ENCODE measurements at regions not wholly inside any gene's neighbourhood (a gene's known extent, or its start where the extent isn't known, plus 50 kb on each side); places are given as distances from the start of the nearest gene placed in this dataset.

GRCh38 chr5:110075656-110076055 is 385.9 kb downstream of the MAN2A1 start:
- DNase-seq (ENCODE audit: low spot score): no peak

DNA sequence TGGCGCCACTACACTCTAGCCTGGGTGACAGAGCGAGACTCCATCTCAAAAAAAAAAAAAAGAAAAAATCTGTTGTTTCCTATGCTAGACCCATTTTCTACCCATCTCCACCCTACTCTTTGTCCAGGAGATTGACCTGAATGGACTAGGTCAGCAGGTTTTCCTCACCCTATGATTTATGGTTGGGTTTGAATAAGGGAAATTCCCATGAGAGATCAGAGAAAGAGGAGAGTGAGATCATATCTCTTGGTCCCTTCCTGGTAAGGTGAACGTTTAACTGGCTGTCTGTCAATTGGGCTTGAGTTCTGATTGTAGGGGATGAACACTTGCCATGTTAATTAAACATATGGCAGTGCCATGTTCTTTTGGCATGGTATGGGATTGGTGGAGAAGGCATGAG is 387.4 kb downstream of the MAN2A1 start:
- DNase-seq (ENCODE audit: low spot score): no peak

DNA sequence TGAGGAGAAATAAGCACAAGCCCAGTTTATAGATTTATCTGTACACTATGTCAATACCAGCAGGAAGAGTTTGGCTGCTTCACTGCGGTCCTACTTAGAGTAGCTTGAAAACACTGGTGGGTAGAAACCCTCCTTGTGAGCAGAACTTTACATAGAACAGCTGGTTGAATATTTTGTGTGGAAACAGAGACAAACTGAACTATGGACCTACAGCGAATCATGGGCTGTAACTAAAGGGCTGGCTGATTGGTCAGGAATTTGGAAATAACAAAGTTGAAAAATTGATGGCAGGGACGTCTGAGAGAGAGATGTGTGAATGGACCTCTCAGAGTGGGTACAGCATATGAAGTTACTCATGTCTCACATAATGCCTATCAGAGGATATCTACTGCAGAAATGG is 392.5 kb downstream of the MAN2A1 start:
- no peak for DNase-seq (ENCODE audit: low spot score)

DNA sequence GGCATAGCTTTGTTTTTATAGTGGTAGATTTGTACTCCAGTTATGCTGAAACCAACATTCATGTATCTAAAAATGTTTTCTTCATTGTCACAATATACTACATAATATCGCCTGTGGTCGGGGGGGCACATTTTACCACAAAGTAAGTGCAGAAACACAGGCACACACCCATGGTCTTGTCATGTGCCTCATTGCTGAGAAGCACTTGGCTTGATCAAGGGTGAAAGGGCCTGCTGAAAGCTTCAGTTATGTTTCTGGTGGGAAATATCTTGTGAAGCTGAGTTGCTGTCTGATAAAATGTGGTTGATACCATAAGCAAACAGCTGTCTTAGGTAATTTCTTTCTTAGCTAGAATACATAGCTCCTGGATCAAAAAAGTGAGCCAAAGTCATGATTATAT is 393.1 kb downstream of the MAN2A1 start:
- no peak for DNase-seq (ENCODE audit: low spot score)

GRCh38 chr5:110085826-110086225 is 396.1 kb downstream of the MAN2A1 start:
- no peak for DNase-seq (ENCODE audit: low spot score)

DNA sequence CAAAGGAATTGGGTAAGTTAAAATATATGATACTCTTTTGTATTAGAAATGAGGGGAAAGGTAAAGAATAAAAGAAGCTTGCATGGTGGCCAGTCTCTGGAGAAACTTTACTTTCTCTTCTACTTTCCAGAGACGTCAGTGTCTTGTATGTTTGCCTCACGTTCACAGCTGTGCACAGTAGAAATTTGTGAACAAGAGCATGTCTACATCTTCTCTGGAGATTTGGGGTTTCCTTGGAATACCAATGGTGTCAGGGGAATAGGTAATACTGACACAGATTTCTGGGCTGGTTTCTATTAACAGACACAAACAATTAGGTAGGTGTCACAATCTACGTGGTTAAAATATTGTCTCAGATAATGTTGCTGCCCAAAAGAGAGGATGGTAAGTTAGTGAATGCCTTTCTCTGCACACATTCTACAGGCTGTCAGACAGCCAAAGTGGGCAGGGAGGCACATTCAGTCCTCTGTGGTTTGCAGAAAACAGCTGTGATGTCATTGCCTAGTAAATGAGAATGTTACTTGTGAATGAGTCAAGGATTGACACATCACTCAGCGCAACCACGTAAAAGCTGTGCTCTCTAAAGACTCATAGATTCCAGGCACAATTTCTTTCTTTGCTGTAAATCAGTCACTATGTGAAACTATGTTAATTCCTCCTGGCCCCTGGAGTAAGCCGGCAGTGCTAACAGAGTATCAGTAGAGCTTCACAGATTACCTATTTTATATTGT is 397.1 kb downstream of the MAN2A1 start:
- no peak for DNase-seq (ENCODE audit: low spot score)

GRCh38 chr5:110087829-110088228 is 398.1 kb downstream of the MAN2A1 start:
- DNase-seq (ENCODE audit: low spot score): no peak

- no peak for DNase-seq (ENCODE audit: low spot score)
Measured at GRCh38 chr5:110088676-110089436, 399.1 kb downstream of the MAN2A1 start.

DNA sequence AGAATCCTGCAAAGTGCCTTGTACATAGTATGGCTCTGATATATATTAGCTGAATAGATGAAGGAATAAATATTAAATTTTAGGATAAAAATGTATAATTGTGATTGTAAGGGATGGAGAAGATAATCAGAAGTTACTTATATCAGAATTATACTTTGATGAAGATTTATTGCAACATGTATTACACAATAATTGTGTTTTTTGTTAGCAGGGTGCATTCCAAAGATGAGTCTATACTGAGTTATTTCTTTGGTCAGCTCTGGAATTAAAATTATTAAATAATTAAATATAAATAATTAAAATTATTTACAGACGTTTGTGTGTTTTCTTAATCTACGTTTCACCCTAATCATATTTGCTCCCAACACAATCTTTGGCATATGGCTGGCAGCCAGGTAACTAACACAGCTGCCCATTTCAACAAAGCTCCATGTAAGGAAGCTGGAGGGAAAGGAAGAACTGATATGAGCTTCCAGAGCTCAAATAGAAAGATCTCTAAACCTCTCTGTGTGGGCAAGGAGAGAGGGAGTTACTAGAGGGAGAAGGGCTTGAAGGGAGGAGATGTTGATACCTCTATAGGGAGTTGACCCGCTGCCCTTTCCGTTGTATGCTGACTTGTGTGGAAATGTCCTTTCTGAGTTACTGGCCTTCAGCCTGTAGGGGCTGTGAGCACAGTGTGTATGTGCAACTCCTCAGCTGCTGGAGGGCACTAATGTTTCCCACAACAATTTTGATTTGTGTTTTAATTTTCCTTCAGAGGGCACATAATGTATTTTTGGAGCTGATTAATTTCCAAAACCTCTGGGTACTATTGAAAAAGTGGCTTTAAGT is 403.4 kb downstream of the MAN2A1 start:
- no peak for DNase-seq (ENCODE audit: low spot score)

GRCh38 chr5:110094109-110094508 is 404.4 kb downstream of the MAN2A1 start:
- no peak for DNase-seq (ENCODE audit: low spot score)

DNA sequence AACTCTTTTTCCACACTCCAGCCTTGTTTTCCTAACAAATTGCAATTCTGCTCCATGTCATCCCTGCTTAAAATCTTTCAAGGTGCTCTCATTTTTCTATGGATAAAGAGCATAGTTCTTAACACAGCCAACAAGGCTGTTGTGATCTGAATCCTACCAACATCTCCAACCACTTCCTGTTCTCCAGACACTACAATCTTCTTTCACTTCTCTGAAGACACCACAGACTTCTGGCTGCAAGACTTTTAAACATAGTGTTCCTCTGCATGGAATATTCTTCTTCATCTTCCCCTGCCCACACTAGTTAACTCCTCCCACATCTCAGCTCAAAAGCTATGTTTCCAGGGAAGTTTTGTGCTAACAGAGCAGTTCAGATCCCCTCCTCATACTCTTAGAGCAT is 404.8 kb downstream of the MAN2A1 start:
- DNase-seq (ENCODE audit: low spot score): no peak

DNA sequence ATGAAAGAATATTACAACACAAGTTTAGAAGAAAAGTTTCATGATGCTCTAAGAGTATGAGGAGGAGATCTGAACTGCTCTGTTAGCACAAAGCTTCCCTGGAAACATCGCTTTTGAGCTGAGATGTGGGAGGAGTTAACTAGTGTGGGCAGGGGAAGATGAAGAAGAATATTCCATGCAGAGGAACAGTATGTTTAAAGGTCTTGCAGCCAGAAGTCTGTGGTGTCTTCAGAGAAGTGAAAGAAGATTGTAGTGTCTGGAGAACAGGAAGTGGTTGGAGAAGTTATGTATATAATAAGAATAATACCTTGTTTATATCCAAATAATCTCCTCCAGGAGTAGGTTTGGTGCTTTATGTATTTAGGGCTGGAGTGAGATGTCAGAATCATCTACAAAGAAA is 406.7 kb downstream of the MAN2A1 start:
- DNase-seq (ENCODE audit: low spot score): no peak

GRCh38 chr5:110099572-110099971 is 409.8 kb downstream of the MAN2A1 start:
- DNase-seq (ENCODE audit: low spot score): no peak

GRCh38 chr5:110103081-110103480 is 413.4 kb downstream of the MAN2A1 start:
- DNase-seq (ENCODE audit: low spot score): no peak

DNA sequence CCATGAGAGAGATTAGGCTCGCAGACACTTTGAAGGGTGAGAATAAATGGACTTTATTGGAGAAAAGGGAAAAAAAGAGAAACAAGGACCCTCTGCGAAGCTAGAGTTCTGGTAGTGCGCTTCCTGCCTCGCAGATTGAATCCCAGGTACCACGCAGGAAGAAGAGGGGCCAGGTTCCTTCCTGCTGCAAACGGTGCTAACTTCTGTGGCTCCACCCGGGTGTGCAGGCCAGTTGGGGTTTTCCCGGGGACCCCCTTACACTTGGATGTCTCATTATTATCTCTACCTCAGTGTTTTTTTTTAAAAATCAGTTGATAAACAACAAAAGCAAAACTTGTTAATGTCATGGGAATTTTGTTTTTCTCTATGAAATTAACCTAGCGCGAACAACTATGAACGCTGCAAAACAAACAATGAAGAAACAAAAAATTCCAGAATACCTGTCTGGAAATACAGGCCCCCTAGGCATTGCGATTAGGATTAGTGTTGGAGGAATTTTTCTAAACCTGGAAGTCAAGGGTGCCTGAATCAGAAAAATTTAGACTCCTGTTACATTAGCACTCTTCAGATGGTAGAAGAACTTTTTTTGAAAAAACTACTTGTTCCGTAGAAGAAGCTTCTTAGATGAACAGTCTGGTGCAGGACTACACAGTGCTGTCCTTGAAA is 414.5 kb downstream of the MAN2A1 start:
- DNase-seq (ENCODE audit: low spot score): no peak

DNA sequence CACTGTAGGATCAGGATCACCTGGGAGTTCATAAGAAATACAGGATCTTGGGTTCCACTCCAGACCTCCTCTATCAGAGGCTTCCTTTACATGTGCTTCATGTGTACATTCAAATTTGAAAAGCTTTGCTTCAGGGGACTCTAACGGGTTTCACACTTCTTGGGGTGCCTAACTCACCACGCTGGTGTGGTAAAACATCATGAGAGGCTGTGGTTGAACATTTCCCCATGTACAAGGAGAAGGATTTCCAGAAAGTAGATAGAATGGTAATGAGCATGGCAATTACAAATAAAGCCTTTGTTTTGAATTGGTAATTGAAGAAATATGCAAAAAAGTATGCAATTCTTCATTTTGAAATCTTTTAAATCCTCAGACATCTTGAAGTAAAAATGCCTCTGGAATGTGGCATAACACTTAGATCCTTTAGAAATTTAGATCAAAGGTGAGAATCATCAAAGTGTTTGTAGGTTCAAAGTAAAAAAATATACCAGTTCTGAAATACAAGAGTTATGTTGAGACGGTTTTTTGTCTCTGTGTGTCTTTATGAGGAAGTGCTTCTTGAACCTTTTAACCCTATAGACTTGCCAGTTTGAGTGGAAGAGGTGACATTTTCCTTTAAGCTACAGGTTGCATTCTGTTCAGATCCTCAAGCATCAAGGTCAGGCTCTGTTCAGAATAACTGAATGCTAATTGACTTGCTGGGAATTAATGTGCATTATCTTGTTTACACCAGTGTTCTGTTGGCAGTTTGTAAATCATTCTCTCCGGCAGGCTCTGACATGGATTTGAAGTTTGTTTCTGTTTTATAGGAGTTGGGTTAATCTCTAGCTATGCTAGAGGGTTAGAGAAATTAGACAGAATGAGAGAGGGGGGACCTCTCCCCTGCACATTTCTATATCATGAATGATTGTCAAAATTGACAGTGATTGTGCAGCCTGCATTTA is 415.3 kb downstream of the MAN2A1 start:
- no peak for DNase-seq (ENCODE audit: low spot score)

DNA sequence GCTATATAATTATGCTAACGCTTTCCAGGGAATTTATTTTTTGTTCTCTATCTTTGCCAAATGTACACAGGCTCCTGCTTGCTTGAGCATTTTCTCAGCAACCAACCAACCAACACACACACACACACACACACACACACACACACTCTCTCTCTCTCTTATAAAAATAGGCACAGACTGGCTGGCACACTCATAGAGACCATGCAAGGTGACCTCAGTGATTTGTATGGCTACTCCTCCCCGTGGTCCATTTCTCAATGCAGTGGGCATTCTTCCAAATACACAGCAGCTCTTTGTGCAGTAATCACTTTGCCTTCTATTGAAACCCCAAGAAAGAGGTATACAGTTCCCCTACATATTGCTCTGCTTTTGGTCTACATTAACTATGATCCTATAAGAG is 416.0 kb downstream of the MAN2A1 start:
- no peak for DNase-seq (ENCODE audit: low spot score)

GRCh38 chr5:110106750-110107149 is 417.0 kb downstream of the MAN2A1 start:
- no peak for DNase-seq (ENCODE audit: low spot score)

GRCh38 chr5:110108520-110108919 is 418.8 kb downstream of the MAN2A1 start:
- no peak for DNase-seq (ENCODE audit: low spot score)

GRCh38 chr5:110109667-110110066 is 419.9 kb downstream of the MAN2A1 start:
- no peak for DNase-seq (ENCODE audit: low spot score)

DNA sequence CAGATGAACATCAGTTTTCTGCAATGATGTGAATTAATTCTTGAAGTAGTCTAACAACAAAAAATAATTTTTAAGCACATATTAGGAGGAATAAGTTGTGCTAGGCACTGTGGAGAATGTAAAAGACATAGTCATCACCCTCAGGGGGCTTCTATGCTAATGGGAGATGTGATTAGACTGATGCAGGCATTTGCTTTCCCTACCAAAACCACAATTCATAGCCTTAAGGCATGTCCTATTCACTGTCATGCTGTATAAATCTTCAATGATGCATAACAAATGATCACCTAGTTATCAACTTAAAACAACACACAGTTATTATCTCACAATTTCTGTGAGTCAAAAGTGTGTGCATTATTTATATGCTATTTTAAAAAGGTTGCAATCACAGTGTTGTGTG is 422.6 kb downstream of the MAN2A1 start:
- no peak for DNase-seq (ENCODE audit: low spot score)

Data from COLO829 (cell line).